WERI-Rb-1 (cell line): ENCODE measurements at regions not wholly inside any gene's neighbourhood (a gene's known extent, or its start where the extent isn't known, plus 50 kb on each side); places are given as distances from the start of the nearest gene placed in this dataset.

Source experiments
- DNase-seq: peaks from one replicate; pipeline ENCODE4 v3.0.0-alpha.2; 2020
- H3K27ac ChIP-seq: fragments of 250-450 bp; sonication (Bioruptor Pico); 2 replicates; pipeline ENCODE4 v1.5.1; 2020; ENCODE audit warnings: mild to moderate bottlenecking, moderate library complexity
- H3K27me3 ChIP-seq: fragments of 250-450 bp; sonication (Bioruptor Pico); 2 replicates; pipeline ENCODE4 v1.5.1; 2021; ENCODE audit warnings: mild to moderate bottlenecking, low read depth, moderate library complexity; ENCODE audit not compliant: insufficient read depth, severe bottlenecking
- H3K36me3 ChIP-seq: fragments of 250-450 bp; sonication (Bioruptor Pico); 2 replicates; pipeline ENCODE4 v1.5.1; 2020; ENCODE audit warnings: mild to moderate bottlenecking, moderate library complexity
- H3K4me3 ChIP-seq: 2 replicates; pipeline ENCODE4 v1.5.1; 2011; ENCODE audit warnings: low read depth, mild to moderate bottlenecking, control low read depth, low read length
- H3K9me3 ChIP-seq: fragments of 250-450 bp; sonication (Bioruptor Pico); 2 replicates; pipeline ENCODE4 v1.5.1; 2021; ENCODE audit warnings: mild to moderate bottlenecking, moderate library complexity; ENCODE audit not compliant: severe bottlenecking
- TF ChIP-seq, protein P1 (sequence below): IDR thresholded peaks from 2 replicates; pipeline ENCODE4 v1.5.1; 2011; ENCODE audit warnings: low read depth, mild to moderate bottlenecking, control low read depth, inconsistent platforms, low read length

DNA sequence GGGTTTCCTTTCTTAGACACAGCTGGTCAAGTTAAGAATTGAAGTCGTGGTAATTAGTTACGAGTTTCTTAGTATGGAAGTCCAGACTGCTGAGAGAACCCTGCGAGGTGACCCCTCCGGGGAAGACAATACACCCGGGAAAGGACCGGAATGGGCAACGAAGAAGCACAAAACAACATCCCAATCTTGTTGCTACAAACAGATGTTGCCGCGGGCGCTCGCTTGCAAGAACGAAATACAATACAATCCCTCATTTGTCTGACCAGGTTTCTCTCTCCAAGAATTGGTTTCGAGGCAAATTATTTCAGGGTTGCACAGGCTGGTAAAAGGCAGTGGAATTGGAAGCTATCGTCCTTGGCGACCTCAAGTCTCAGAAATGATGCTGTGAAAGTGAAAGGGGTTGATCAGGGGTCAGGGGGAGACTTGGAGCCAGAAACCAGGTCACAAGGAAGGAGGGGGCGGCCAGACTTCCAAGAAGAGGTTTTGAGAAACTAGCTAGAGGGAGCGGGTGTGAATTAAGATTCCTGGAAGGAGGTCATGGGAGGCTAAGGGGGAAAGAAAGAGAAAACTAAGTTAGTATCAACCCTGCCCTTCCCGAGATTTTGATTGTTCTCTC, 401.9 kb downstream of the HRH4 start:
- Histone ChIP-seq H3K4me3 (no peak overlapping the region), H3K27me3 (peaks cover 8% of the 10 kb centered on the region), H3K27ac (no peak overlapping the region), H3K36me3 (no peaks in the 10 kb centered on the region), H3K9me3 (no peaks in the 10 kb centered on the region)
- no peak for DNase-seq
- TF ChIP-seq, protein P1, sequence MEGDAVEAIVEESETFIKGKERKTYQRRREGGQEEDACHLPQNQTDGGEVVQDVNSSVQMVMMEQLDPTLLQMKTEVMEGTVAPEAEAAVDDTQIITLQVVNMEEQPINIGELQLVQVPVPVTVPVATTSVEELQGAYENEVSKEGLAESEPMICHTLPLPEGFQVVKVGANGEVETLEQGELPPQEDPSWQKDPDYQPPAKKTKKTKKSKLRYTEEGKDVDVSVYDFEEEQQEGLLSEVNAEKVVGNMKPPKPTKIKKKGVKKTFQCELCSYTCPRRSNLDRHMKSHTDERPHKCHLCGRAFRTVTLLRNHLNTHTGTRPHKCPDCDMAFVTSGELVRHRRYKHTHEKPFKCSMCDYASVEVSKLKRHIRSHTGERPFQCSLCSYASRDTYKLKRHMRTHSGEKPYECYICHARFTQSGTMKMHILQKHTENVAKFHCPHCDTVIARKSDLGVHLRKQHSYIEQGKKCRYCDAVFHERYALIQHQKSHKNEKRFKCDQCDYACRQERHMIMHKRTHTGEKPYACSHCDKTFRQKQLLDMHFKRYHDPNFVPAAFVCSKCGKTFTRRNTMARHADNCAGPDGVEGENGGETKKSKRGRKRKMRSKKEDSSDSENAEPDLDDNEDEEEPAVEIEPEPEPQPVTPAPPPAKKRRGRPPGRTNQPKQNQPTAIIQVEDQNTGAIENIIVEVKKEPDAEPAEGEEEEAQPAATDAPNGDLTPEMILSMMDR, result no peak

DNA sequence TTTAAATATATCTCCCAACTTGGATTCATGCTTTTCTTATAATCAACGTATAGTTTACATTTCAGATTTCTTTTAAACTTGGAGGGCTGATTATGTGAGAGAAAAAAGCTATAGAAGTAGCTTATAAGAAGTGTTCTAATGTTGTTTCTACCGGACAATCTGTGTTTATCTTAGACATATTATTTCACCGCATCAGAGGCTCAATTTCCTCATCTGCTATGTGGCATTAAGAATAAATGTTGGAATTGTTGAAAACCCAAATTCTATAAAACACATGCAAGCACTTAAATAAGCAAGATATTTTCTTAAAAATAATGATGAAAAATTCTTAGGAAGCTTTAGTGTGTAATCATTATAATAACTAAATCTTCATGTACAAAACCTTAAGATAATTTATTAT, 407.9 kb downstream of the HRH4 start:
- TF ChIP-seq, protein P1, result no peak

DNA sequence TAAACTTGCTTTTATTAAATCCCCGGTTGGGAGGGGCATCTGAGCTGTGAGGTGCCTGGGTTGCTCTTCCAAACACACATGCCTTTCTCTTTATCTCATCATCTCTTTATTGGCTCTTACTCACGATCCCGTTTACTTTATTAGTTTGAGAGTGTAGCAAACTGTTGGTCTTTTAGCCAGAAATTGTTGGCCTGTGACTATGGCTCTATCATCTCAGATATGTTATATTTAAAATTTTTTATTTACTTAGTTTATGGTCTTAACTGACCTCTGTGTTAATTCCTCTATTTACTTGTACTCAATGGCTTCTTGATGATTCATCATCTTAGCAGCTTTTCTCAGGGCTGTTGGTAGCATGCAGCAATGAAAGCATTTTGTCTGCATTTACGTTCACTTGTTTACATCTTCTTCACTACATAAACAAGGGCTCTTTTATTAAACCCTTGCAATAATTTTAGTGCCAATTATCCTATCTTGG, 408.4 kb downstream of the HRH4 start:
- TF ChIP-seq, protein P1, result no peak
- Histone ChIP-seq H3K27ac (no peak overlapping the region), H3K4me3 (no peak overlapping the region), H3K36me3 (no peaks in the 10 kb centered on the region), H3K27me3 (peaks cover 2% of the 10 kb centered on the region), H3K9me3 (no peaks in the 10 kb centered on the region)
- DNase-seq, result no peak

More for the DNA sequence above, 407.9 kb downstream of the HRH4 start:
- Histone ChIP-seq H3K27me3 (no peaks in the 10 kb centered on the region), H3K4me3 (no peak overlapping the region), H3K27ac (no peak overlapping the region), H3K9me3 (no peaks in the 10 kb centered on the region), H3K36me3 (no peaks in the 10 kb centered on the region)
- no peak for DNase-seq

DNA sequence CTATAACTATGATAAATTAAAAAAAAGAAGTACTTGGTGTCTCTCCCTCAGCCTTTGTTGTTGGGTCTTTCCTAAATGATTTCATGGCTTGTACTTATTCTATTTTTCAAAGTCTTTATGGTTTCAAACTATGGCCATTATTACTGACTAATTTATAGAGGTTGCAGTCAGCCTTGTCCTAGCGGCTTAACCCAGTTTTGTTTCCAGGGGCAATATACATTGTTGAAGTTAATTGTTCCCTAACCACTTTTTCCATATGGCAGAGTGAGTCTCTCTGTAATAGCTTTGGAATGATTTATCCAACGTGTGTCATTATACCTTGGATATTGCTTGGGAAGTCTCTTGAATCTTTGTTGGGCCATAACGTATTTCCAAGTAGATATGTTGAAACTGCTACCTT, 408.8 kb downstream of the HRH4 start:
- DNase-seq, result no peak
- no peaks in the 10 kb centered on the region for H3K9me3 ChIP-seq

DNA sequence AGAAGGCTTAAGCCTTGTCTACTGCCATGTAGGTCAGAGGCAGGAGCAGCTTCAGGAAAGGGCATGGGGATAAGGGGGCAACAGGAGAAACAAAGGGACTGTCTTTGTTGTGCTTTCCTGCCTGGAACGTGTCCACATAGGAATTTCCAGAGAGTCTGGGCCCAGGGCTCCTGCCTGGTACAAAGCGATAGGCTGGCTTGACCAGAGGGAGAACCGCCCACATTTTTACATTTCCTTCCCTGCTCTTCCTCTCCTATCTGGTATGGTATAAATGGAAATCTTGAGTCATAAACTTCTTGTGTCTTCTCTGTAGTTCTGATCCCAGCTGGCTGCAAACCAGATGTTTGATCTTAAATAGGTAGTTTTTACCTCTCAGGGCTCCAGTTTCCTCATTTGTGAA, 414.8 kb downstream of the HRH4 start:
- TF ChIP-seq, protein P1, result no peak

More for the DNA sequence above, 408.8 kb downstream of the HRH4 start:
- TF ChIP-seq, protein P1, result no peak
- H3K27ac ChIP-seq, result no peak overlapping the region
- H3K27me3 ChIP-seq, result peaks cover 6% of the 10 kb centered on the region
- no peaks in the 10 kb centered on the region for H3K36me3 ChIP-seq
- no peak overlapping the region for H3K4me3 ChIP-seq

DNA sequence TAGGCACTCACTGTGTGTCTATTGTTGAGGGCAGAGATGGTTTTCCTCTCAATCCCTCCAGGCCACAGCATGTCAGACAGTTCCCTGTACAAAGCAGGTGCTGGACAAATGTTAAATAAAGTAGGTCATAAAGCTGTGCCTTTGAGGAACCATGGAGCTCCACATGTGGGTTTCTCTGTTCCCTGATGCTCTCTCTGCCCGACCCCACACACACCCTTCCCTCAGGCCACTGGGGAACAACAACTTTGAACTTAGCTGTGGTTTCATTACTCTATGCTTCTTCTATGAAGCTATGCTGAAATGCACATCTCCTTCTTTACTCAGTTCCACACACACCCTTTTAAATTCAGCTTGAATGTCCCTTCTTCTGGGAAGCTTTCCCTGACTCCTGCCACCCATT, 415.3 kb downstream of the HRH4 start:
- H3K9me3 ChIP-seq, result no peaks in the 10 kb centered on the region
- no peak overlapping the region for H3K27ac ChIP-seq
- H3K27me3 ChIP-seq, result peaks cover 31% of the 10 kb centered on the region
- no peaks in the 10 kb centered on the region for H3K36me3 ChIP-seq
- DNase-seq, result no peak
- TF ChIP-seq, protein P1, result no peak
- H3K4me3 ChIP-seq, result no peak overlapping the region

More for the DNA sequence above, 414.8 kb downstream of the HRH4 start:
- Histone ChIP-seq H3K9me3 (no peaks in the 10 kb centered on the region), H3K4me3 (no peak overlapping the region), H3K27me3 (peaks cover 31% of the 10 kb centered on the region), H3K36me3 (no peaks in the 10 kb centered on the region), H3K27ac (no peak overlapping the region)
- no peak for DNase-seq
